Gastroesophageal sphincter (tissue), 3 donors: ENCODE measurements at regions not wholly inside any gene's neighbourhood (a gene's known extent, or its start where the extent isn't known, plus 50 kb on each side); places are given as distances from the start of the nearest gene placed in this dataset.

Source experiments
- CTCF ChIP-seq, 4 experiments: fragments of 200-600 bp in 2 of 4; fragments of 450-650 bp in 2 of 4; sonication (generic) in 1 of 4; IDR thresholded peaks; one replicate each; pipeline ENCODE4 v1.5.1; 2017 to 2019; ENCODE audit warnings: antibody characterized with exemption in 4 of 4, mild to moderate bottlenecking in 2 of 4, moderate library complexity in 2 of 4
- POLR2A ChIP-seq, 2 donors: fragments of 450-650 bp; IDR thresholded peaks; one replicate each; pipeline ENCODE4 v1.6.1; 2017; ENCODE audit warnings: antibody characterized with exemption in 2 of 2, mild to moderate bottlenecking in 2 of 2, moderate library complexity in 1 of 2

- TF ChIP-seq CTCF (IDR thresholded peaks at IDR 0.05) = no peak
- no peak for TF ChIP-seq POLR2A (IDR thresholded peaks at IDR 0.05)
Measured at GRCh38 chr3:26316472-26316871, 306.1 kb upstream of the LRRC3B start.
